HG03175 (cell line): ENCODE measurements at regions not wholly inside any gene's neighbourhood (a gene's known extent, or its start where the extent isn't known, plus 50 kb on each side); places are given as distances from the start of the nearest gene placed in this dataset.
"Not testable (repeated sequence)": the region's sequence is repeated elsewhere in the genome, so short reads cannot be mapped to it uniquely, and the experiment has no call there.

Experiments used
- ATAC-seq: cut with Tn5 transposase; IDR thresholded peaks from one replicate; pipeline ENCODE4 v1.9.1; 2021; ENCODE audit warnings: mild to moderate bottlenecking, moderate library complexity; ENCODE audit not compliant: unreplicated experiment

- no peak for ATAC-seq
Measured at GRCh38 chr18:61628085-61628484, 264.7 kb downstream of the RNF152 start.

DNA sequence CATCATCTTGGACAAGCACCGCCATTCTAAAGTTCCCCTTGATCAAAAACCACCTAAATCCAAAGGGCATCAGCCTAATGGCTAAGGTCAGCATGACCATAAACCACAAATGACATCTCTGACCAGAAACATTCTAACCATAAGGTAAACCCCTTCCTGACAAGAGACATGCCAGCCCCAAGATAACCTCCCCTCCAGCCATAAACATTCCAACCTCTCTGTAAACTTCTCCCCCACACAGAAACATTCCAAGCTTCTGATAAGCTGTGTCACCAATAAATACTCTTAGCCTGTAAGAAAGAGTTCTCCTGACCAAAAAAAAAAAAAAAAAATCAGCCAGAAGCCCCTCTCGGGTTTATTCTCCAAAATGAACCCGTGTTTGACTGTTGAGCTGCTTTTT lies 268.2 kb downstream of the RNF152 start:
- ATAC-seq: not testable (repeated sequence)

- no peak for ATAC-seq
Measured at GRCh38 chr18:61619783-61620182, 273.0 kb downstream of the RNF152 start.

DNA sequence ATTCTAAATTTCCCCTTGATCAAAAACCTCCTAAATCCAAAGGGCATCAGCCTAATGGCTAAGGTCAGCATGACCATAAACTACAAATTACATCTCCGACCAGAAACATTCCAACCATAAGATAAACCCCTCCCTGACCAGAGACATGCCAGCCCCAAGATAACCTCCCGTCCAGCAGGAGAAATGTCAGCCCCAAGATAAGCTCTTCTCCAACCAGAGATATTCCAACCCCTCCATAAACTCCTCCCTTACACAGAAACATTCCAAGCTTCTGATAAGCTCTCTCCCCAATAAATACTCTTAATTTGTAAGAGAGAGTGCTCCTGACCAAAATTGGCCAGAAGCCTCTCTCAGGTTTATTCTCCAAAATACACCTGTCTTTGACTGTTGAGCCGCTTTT lies 274.0 kb downstream of the RNF152 start:
- no peak for ATAC-seq

- no peak for ATAC-seq
Measured at GRCh38 chr18:61616111-61616610, 276.6 kb downstream of the RNF152 start.

GRCh38 chr18:61612517-61612916 lies 279.3 kb downstream of the CDH20 start:
- ATAC-seq: no peak

GRCh38 chr18:61609131-61609530 lies 275.9 kb downstream of the CDH20 start:
- ATAC-seq: no peak

GRCh38 chr18:61608316-61608715 lies 275.1 kb downstream of the CDH20 start:
- ATAC-seq: no peak

GRCh38 chr18:61607867-61608266 lies 274.6 kb downstream of the CDH20 start:
- no peak for ATAC-seq

DNA sequence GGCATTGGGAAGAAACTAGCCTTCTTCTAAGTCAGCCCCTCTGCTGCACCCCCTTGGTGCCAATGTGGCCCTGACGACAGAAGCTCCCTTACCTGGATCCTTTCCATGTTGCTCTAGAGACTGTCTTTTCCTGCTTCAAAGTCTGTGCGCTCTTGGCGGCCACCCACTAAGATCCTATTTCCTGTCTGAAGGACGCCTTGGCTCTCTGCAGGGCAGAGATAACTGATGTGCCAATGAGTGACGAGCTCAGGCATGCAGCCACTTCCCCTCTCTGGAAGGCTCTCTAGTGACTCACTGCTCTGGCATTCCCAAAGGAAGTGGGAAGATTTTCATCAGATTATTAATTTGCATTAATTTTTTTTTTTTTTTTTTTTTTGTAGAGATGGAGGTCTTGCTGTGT lies 273.5 kb downstream of the CDH20 start:
- ATAC-seq: no peak

DNA sequence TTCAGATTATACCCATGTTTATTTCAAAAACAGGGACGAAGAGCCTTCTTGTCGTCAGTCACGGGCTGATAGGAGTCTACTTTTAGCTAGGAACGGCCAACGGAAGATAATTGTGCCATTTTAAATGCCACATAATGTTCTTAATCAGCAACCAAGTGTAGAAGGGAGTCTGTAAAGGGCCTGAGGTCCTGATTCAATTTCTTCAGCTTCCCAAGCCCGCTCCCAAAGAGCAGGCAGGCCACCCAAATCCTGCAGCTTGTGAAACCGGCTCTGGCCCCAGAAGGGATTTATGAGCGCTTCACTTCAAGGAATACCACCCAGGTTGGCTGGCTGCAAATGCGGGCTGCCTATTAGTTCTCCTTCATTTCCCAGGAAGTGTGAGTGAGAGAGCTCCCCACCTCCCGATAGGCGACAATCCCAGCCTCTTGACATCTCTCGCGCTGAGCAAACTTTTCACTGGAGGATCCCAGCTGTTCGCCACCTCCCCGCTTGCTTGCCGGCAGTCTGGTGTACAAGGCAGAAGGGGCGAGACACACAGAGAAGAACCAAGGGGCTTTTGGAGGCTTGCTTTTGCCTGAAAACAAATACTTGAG lies 272.9 kb downstream of the CDH20 start:
- no peak for ATAC-seq

- ATAC-seq: no peak
Measured at GRCh38 chr18:61605376-61606067, 272.3 kb downstream of the CDH20 start.
